GM23338 (cell line): ENCODE measurements at regions not wholly inside any gene's neighbourhood (a gene's known extent, or its start where the extent isn't known, plus 50 kb on each side); places are given as distances from the start of the nearest gene placed in this dataset.

Source experiments
- ATAC-seq: fragments of 200-7000 bp; cut with Tn5 transposase; 3 replicates; pipeline ENCODE4 v1.9.1; 2020
- DNase-seq: peaks from one replicate; pipeline ENCODE4 v3.0.0-alpha.2; 2015; ENCODE audit warnings: low spot score
- H2AFZ ChIP-seq: fragments of 200-600 bp; sonication (generic); 2 replicates; pipeline ENCODE4 v1.8.0; 2016; ENCODE audit warnings: antibody characterized with exemption, mild to moderate bottlenecking, moderate library complexity
- H3F3A ChIP-seq: fragments of 200-600 bp; sonication (generic); replicated peaks from 2 replicates; pipeline ENCODE4 v1.8.0; 2017; ENCODE audit warnings: antibody characterized with exemption, mixed run types, low read depth
- H3K27ac ChIP-seq: fragments of 200-600 bp; sonication (generic); 2 replicates; pipeline ENCODE4 v1.6.1; 2016; ENCODE audit warnings: low read depth
- H3K27me3 ChIP-seq: fragments of 200-600 bp; sonication (generic); 2 replicates; pipeline ENCODE4 v1.8.0; 2016; ENCODE audit warnings: mild to moderate bottlenecking, mixed run types, moderate library complexity; ENCODE audit not compliant: insufficient read depth
- H3K36me3 ChIP-seq: fragments of 200-600 bp; sonication (generic); 2 replicates; pipeline ENCODE4 v1.8.0; 2016; ENCODE audit warnings: mild to moderate bottlenecking; ENCODE audit not compliant: insufficient read depth
- H3K4me1 ChIP-seq: fragments of 200-600 bp; sonication (generic); 2 replicates; pipeline ENCODE4 v1.8.0; 2016; ENCODE audit warnings: mild to moderate bottlenecking, moderate library complexity; ENCODE audit not compliant: insufficient read depth
- H3K4me2 ChIP-seq: fragments of 200-600 bp; sonication (generic); 2 replicates; pipeline ENCODE4 v1.7.1; 2017; ENCODE audit warnings: mixed run types
- H3K4me3 ChIP-seq: fragments of 200-600 bp; sonication (generic); 2 replicates; pipeline ENCODE4 v1.6.1; 2016; ENCODE audit warnings: mixed run types
- H3K79me2 ChIP-seq: fragments of 200-600 bp; sonication (generic); replicated peaks from 2 replicates; pipeline ENCODE4 v1.8.0; 2017; ENCODE audit warnings: mild to moderate bottlenecking; ENCODE audit not compliant: insufficient read depth
- H3K9me2 ChIP-seq: fragments of 200-600 bp; sonication (generic); 2 replicates; pipeline ENCODE4 v1.8.0; 2017; ENCODE audit not compliant: insufficient read depth
- H4K20me1 ChIP-seq: fragments of 200-600 bp; sonication (generic); replicated peaks from 2 replicates; pipeline ENCODE4 v1.8.0; 2017; ENCODE audit warnings: mild to moderate bottlenecking; ENCODE audit not compliant: insufficient read depth
- H3K27ac Mint-ChIP-seq: 2 replicates; pipeline ENCODE4 v1.8.0; 2020; ENCODE audit warnings: inconsistent platforms, mild to moderate bottlenecking, moderate library complexity, mixed read lengths
- H3K27me3 Mint-ChIP-seq: 3 replicates; pipeline ENCODE4 v1.8.0; 2022; ENCODE audit warnings: low read depth, mild to moderate bottlenecking, moderate library complexity, mixed read lengths, inconsistent platforms; ENCODE audit not compliant: insufficient read depth, poor library complexity
- H3K36me3 Mint-ChIP-seq: 3 replicates; pipeline ENCODE4 v1.8.0; 2021; ENCODE audit warnings: low read depth, mild to moderate bottlenecking, inconsistent platforms, moderate library complexity, mixed read lengths
- H3K4me1 Mint-ChIP-seq: 3 replicates; pipeline ENCODE4 v1.8.0; 2020; ENCODE audit warnings: mild to moderate bottlenecking, inconsistent platforms, mixed read lengths
- H3K4me3 Mint-ChIP-seq: 3 replicates; pipeline ENCODE4 v1.8.0; 2021; ENCODE audit warnings: moderate library complexity, mild to moderate bottlenecking, inconsistent platforms, mixed read lengths
- H3K9me3 Mint-ChIP-seq: 3 replicates; pipeline ENCODE4 v1.8.0; 2020; ENCODE audit warnings: moderate library complexity, mild to moderate bottlenecking, inconsistent platforms, mixed read lengths
- CREB1 ChIP-seq: fragments of 250-450 bp; sonication (Bioruptor Pico); IDR thresholded peaks from 2 replicates; pipeline ENCODE4 v1.5.0; 2020; ENCODE audit warnings: low read depth, mild to moderate bottlenecking, moderate library complexity
- EZH2phosphoT487 ChIP-seq: fragments of 200-600 bp; sonication (generic); IDR thresholded peaks from one replicate; pipeline ENCODE4 v1.8.1; 2018; ENCODE audit warnings: antibody characterized with exemption; ENCODE audit not compliant: unreplicated experiment
- JUNB ChIP-seq: IDR thresholded peaks from one replicate; pipeline ENCODE4 v1.6.1; 2016; ENCODE audit warnings: antibody characterized with exemption; ENCODE audit not compliant: unreplicated experiment
- NANOG ChIP-seq: IDR thresholded peaks from 2 replicates; pipeline ENCODE4 v1.6.1; 2016; ENCODE audit warnings: antibody characterized with exemption, borderline replicate concordance
- POLR2AphosphoS5 ChIP-seq: IDR thresholded peaks from 2 replicates; pipeline ENCODE4 v1.6.1; 2016; ENCODE audit warnings: antibody characterized with exemption, low read depth
- STAT1 ChIP-seq: IDR thresholded peaks from one replicate; pipeline ENCODE4 v1.6.1; 2016; ENCODE audit warnings: antibody characterized with exemption; ENCODE audit not compliant: unreplicated experiment
- ZNF331 ChIP-seq: fragments of 250-450 bp; sonication (Bioruptor Pico); IDR thresholded peaks from 2 replicates; pipeline ENCODE4 v1.5.0; 2020; ENCODE audit warnings: low read depth, mild to moderate bottlenecking, moderate library complexity
- TF ChIP-seq, protein P1 (sequence below): IDR thresholded peaks from 2 replicates; pipeline ENCODE4 v1.6.1; 2016; ENCODE audit warnings: antibody characterized with exemption
- TF ChIP-seq, protein P2 (sequence below): fragments of 250-450 bp; sonication (Bioruptor Pico); IDR thresholded peaks from 2 replicates; pipeline ENCODE4 v1.5.0; 2020; ENCODE audit warnings: mild to moderate bottlenecking, moderate library complexity
- TF ChIP-seq, protein P3 (sequence below), 2 experiments: fragments of 200-600 bp in 1 of 2; sonication (generic) in 1 of 2; conservative IDR thresholded peaks; 2 replicates each; pipeline versions ENCODE4 v1.5.1 to v1.6.1; 2016 to 2017; ENCODE audit warnings: antibody characterized with exemption in 2 of 2, low read depth in 2 of 2, mild to moderate bottlenecking in 2 of 2, moderate library complexity in 1 of 2

DNA sequence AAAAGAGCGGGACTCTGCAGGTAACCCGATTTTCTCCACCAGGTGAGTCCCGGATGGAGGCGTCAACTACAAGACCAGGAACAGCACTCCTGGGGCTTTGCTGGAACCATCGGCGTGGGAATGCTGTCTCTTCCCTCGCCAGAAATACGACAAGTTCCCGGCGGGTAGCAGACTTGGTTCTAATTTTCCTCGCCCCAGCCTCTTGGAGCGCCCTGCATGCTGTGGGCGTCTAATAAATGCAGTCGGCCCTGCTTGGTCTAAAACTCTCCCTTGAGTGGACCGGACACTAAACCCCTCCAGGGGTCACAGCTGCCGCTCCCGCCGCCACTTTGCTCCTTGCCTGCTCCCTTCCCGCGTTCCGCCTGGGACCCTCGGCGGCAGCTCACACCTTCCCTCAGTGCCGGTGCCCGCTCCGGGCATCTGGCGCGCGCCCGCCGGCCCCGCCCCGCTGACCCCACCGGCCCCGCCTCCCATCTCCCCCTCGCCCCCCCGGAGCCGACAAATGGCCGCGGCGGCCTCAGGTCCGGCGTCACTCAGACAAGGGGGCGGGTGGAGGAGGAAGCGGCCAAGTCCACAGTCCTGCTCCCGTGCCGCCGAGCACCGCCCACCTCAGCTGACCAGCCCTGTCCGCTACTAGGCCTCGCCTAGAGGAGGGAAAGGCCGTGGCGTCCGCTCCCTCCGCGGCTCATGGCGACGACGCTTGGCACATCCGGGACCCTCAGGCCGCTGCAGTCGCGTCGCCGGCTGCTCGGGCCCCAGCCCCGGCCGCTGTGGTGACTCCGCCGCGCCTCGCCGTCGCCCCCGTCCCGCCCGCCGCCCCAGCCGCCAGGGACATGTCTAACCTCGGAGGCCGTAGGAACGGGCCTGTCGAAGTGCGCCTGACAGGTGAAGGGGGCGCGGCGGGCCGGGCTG is 65.8 kb downstream of the KPNA2 start:
- Mint-ChIP-seq H3K4me3 (peak overlapping the region; percentile 90), H3K36me3 (peaks cover 9% of the 10 kb centered on the region), H3K4me1 (peaks cover 7% of the 10 kb centered on the region), H3K9me3 (peaks cover 9% of the 10 kb centered on the region; the same call in 2 of the 3 replicates), H3K27ac (no peak overlapping the region), H3K27me3 (peaks cover 23% of the 10 kb centered on the region)
- Histone ChIP-seq H3K27ac (no peak overlapping the region), H3F3A (peaks cover 7% of the 10 kb centered on the region; the same call in 1 of the 2 replicates), H3K36me3 (no peaks in the 10 kb centered on the region), H2AFZ (peak overlapping the region; percentile 80), H3K79me2 (no peaks in the 10 kb centered on the region), H3K9me2 (no peaks in the 10 kb centered on the region), H3K27me3 (peaks cover 30% of the 10 kb centered on the region), H4K20me1 (no peaks in the 10 kb centered on the region), H3K4me3 (peak overlapping the region; percentile 71), H3K4me2 (peak overlapping the region; percentile 87), H3K4me1 (no peaks in the 10 kb centered on the region)
- DNase-seq (peak; percentile 96), ATAC-seq (peak; percentile 97)
- TF ChIP-seq POLR2AphosphoS5 (peak; percentile 75), CREB1 (CRISPR knock-in tag) (peak; percentile 70)
- TF ChIP-seq, protein P1, sequence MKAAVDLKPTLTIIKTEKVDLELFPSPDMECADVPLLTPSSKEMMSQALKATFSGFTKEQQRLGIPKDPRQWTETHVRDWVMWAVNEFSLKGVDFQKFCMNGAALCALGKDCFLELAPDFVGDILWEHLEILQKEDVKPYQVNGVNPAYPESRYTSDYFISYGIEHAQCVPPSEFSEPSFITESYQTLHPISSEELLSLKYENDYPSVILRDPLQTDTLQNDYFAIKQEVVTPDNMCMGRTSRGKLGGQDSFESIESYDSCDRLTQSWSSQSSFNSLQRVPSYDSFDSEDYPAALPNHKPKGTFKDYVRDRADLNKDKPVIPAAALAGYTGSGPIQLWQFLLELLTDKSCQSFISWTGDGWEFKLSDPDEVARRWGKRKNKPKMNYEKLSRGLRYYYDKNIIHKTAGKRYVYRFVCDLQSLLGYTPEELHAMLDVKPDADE = no peak

- H2AFZ ChIP-seq = peak overlapping the region; percentile 80; the same call in 1 of the 2 replicates
- no peak overlapping the region for H3K27ac Mint-ChIP-seq
- peak overlapping the region; percentile 71 for H3K4me3 ChIP-seq
- no peaks in the 10 kb centered on the region for H3K79me2 ChIP-seq
- no peaks in the 10 kb centered on the region for H3K4me1 ChIP-seq
- H3K27me3 Mint-ChIP-seq = peaks cover 23% of the 10 kb centered on the region
- no peaks in the 10 kb centered on the region for H4K20me1 ChIP-seq
- no peaks in the 10 kb centered on the region for H3K36me3 ChIP-seq
- DNase-seq (no peak), ATAC-seq (peak; percentile 3)
- H3K27me3 ChIP-seq = peaks cover 30% of the 10 kb centered on the region
- H3K9me2 ChIP-seq = no peaks in the 10 kb centered on the region
- peaks cover 9% of the 10 kb centered on the region; the same call in 2 of the 3 replicates for H3K9me3 Mint-ChIP-seq
- peaks cover 7% of the 10 kb centered on the region; the same call in 1 of the 2 replicates for H3F3A ChIP-seq
- H3K4me3 Mint-ChIP-seq = peak overlapping the region; percentile 90
- no peak overlapping the region for H3K27ac ChIP-seq
- H3K4me1 Mint-ChIP-seq = peaks cover 7% of the 10 kb centered on the region
- H3K36me3 Mint-ChIP-seq = peaks cover 9% of the 10 kb centered on the region
- peak overlapping the region; percentile 87 for H3K4me2 ChIP-seq
- no peak for TF ChIP-seq JUNB
- no peak for TF ChIP-seq CREB1 (CRISPR knock-in tag)
- no peak for TF ChIP-seq EZH2phosphoT487
- TF ChIP-seq, protein P2, sequence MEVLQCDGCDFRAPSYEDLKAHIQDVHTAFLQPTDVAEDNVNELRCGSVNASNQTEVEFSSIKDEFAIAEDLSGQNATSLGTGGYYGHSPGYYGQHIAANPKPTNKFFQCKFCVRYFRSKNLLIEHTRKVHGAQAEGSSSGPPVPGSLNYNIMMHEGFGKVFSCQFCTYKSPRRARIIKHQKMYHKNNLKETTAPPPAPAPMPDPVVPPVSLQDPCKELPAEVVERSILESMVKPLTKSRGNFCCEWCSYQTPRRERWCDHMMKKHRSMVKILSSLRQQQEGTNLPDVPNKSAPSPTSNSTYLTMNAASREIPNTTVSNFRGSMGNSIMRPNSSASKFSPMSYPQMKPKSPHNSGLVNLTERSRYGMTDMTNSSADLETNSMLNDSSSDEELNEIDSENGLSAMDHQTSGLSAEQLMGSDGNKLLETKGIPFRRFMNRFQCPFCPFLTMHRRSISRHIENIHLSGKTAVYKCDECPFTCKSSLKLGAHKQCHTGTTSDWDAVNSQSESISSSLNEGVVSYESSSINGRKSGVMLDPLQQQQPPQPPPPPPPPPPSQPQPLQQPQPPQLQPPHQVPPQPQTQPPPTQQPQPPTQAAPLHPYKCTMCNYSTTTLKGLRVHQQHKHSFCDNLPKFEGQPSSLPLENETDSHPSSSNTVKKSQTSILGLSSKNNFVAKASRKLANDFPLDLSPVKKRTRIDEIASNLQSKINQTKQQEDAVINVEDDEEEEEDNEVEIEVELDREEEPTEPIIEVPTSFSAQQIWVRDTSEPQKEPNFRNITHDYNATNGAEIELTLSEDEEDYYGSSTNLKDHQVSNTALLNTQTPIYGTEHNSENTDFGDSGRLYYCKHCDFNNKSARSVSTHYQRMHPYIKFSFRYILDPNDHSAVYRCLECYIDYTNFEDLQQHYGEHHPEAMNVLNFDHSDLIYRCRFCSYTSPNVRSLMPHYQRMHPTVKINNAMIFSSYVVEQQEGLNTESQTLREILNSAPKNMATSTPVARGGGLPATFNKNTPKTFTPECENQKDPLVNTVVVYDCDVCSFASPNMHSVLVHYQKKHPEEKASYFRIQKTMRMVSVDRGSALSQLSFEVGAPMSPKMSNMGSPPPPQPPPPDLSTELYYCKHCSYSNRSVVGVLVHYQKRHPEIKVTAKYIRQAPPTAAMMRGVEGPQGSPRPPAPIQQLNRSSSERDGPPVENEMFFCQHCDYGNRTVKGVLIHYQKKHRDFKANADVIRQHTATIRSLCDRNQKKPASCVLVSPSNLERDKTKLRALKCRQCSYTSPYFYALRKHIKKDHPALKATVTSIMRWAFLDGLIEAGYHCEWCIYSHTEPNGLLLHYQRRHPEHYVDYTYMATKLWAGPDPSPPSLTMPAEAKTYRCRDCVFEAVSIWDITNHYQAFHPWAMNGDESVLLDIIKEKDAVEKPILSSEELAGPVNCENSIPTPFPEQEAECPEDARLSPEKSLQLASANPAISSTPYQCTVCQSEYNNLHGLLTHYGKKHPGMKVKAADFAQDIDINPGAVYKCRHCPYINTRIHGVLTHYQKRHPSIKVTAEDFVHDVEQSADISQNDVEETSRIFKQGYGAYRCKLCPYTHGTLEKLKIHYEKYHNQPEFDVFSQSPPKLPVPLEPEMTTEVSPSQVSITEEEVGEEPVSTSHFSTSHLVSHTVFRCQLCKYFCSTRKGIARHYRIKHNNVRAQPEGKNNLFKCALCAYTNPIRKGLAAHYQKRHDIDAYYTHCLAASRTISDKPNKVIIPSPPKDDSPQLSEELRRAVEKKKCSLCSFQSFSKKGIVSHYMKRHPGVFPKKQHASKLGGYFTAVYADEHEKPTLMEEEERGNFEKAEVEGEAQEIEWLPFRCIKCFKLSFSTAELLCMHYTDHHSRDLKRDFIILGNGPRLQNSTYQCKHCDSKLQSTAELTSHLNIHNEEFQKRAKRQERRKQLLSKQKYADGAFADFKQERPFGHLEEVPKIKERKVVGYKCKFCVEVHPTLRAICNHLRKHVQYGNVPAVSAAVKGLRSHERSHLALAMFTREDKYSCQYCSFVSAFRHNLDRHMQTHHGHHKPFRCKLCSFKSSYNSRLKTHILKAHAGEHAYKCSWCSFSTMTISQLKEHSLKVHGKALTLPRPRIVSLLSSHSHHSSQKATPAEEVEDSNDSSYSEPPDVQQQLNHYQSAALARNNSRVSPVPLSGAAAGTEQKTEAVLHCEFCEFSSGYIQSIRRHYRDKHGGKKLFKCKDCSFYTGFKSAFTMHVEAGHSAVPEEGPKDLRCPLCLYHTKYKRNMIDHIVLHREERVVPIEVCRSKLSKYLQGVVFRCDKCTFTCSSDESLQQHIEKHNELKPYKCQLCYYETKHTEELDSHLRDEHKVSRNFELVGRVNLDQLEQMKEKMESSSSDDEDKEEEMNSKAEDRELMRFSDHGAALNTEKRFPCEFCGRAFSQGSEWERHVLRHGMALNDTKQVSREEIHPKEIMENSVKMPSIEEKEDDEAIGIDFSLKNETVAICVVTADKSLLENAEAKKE (CRISPR knock-in tag) = no peak
- TF ChIP-seq ZNF331 = no peak
- TF ChIP-seq, protein P3, sequence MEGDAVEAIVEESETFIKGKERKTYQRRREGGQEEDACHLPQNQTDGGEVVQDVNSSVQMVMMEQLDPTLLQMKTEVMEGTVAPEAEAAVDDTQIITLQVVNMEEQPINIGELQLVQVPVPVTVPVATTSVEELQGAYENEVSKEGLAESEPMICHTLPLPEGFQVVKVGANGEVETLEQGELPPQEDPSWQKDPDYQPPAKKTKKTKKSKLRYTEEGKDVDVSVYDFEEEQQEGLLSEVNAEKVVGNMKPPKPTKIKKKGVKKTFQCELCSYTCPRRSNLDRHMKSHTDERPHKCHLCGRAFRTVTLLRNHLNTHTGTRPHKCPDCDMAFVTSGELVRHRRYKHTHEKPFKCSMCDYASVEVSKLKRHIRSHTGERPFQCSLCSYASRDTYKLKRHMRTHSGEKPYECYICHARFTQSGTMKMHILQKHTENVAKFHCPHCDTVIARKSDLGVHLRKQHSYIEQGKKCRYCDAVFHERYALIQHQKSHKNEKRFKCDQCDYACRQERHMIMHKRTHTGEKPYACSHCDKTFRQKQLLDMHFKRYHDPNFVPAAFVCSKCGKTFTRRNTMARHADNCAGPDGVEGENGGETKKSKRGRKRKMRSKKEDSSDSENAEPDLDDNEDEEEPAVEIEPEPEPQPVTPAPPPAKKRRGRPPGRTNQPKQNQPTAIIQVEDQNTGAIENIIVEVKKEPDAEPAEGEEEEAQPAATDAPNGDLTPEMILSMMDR (conservative IDR thresholded peaks at IDR 0.05; ENCODE audit: low read depth in 2 of 2) = no peak
- TF ChIP-seq NANOG = no peak
- TF ChIP-seq STAT1 = no peak
Observed at GRCh38 chr17:68101987-68102314, 66.4 kb downstream of the KPNA2 start.
